ENCODE measurements at regions not wholly inside any gene's neighbourhood (a gene's known extent, or its start where the extent isn't known, plus 50 kb on each side); places are given as distances from the start of the nearest gene placed in this dataset.

DNA sequence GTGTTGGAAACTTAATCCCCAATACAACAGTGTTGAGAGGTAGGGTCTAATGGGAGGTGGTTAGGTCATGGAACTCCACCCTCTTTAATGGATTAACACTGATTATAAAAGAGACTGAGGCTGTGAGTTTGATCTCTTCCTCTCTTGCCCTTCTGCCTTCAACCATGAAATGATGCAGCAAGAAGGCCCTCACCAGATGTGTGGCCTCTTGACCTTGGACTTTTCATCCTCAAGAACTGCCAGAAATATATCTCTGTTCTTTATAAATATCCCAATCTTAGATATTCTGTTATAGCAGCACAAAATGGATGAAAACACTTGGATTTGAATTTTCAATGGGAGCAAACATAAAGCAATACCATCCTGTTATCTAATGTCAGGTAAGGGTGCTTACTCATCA lies 67.6 kb downstream of the NMUR2 start:
- Histone ChIP-seq H3K4me1 (ENCODE audit: control extremely low read depth in 1 of 4, control insufficient read depth in 4 of 4, insufficient read depth in 4 of 4, low read length in 3 of 4) (no peaks in the 10 kb centered on the region), H3K4me3 (ENCODE audit: control insufficient read depth in 1 of 7, extremely low read depth in 1 of 7, insufficient read depth in 4 of 7, low read depth in 2 of 7, low read length in 6 of 7) (no peak overlapping the region), H3K9me3 (ENCODE audit: control extremely low read depth in 1 of 5, control insufficient read depth in 4 of 5, insufficient read depth in 2 of 5, low read depth in 1 of 5, low read length in 4 of 5) (no peaks in the 10 kb centered on the region), H3K36me3 (ENCODE audit: control insufficient read depth in 4 of 4, insufficient read depth in 4 of 4, low read length in 3 of 4) (no peaks in the 10 kb centered on the region), H3K27ac (ENCODE audit: insufficient read depth in 1 of 2, low read depth in 1 of 2, low read length in 2 of 2, poor library complexity in 1 of 2, severe bottlenecking in 2 of 2) (no peak overlapping the region), H3K27me3 (replicated peaks in 2 of 5; ENCODE audit: control insufficient read depth in 4 of 5, insufficient read depth in 5 of 5, low read length in 4 of 5) (no peaks in the 10 kb centered on the region)
- CTCF ChIA-PET, result no interaction called here
- POLR2A ChIA-PET, result no interaction called here
- no peak for DNase-seq

GRCh38 chr5:152335461-152335860 lies 69.6 kb downstream of the NMUR2 start:
- H3K4me3 ChIP-seq (ENCODE audit: control insufficient read depth in 1 of 7, extremely low read depth in 1 of 7, insufficient read depth in 4 of 7, low read depth in 2 of 7, low read length in 6 of 7), result no peak overlapping the region
- H3K9me3 ChIP-seq (ENCODE audit: control extremely low read depth in 1 of 5, control insufficient read depth in 4 of 5, insufficient read depth in 2 of 5, low read depth in 1 of 5, low read length in 4 of 5), result no peaks in the 10 kb centered on the region
- no peak overlapping the region for H3K27ac ChIP-seq (ENCODE audit: insufficient read depth in 1 of 2, low read depth in 1 of 2, low read length in 2 of 2, poor library complexity in 1 of 2, severe bottlenecking in 2 of 2)
- CTCF ChIA-PET, result interaction anchor here (1.7 kb wide), 1 partner anchor 14 kb away, joined by 3 read pairs; no protein-coding TSS in a partner anchor
- POLR2A ChIA-PET, result no interaction called here
- WGBS (ENCODE audit: insufficient coverage), result 0% methylated on average over 1 of the region's 1 CpG
- no peaks in the 10 kb centered on the region for H3K4me1 ChIP-seq (ENCODE audit: control extremely low read depth in 1 of 4, control insufficient read depth in 4 of 4, insufficient read depth in 4 of 4, low read length in 3 of 4)
- H3K36me3 ChIP-seq (ENCODE audit: control insufficient read depth in 4 of 4, insufficient read depth in 4 of 4, low read length in 3 of 4), result no peaks in the 10 kb centered on the region
- no peak for DNase-seq
- no peaks in the 10 kb centered on the region for H3K27me3 ChIP-seq (replicated peaks in 2 of 5; ENCODE audit: control insufficient read depth in 4 of 5, insufficient read depth in 5 of 5, low read length in 4 of 5)

DNA sequence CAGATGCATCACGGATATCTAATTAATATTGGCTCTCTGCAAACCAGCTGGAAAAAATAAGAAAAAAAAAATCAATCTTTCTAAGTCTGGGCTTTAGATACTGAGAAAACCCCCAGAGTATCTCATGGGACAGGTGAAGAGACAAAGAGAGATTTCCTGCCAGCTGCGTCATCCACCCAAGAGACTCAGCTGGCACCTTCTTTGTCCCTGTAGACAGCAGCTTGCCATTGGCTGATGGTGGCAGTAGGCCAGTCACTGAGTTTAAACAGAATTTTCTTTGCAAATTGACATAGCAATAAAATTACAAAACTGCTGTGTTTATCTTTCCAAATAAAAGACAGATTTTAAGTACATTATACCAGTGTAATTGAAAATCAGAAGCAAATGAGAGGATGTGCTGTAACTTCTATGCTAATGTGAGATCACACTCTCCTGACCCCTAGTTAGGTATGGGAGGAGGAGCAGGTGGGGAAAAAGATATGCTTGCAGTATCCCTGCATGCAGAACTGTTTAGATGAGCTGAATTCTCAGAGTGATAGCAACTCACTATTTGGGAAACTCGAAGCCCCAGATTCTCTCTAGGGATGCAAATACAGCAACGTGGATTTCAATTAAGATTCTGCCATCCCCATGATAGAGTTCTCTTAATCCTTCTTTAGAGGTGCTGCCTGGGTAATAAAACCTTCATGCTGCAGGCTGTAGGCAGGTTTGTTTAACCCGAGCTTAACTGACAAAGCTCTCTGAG lies 72.2 kb downstream of the NMUR2 start:
- ChIA-PET POLR2A (no interaction called here), CTCF (no interaction called here)
- no peak overlapping the region for H3K27ac ChIP-seq (ENCODE audit: insufficient read depth in 1 of 2, low read depth in 1 of 2, low read length in 2 of 2, poor library complexity in 1 of 2, severe bottlenecking in 2 of 2)
- H3K4me1 ChIP-seq (ENCODE audit: control extremely low read depth in 1 of 4, control insufficient read depth in 4 of 4, insufficient read depth in 4 of 4, low read length in 3 of 4), result no peaks in the 10 kb centered on the region
- no peaks in the 10 kb centered on the region for H3K27me3 ChIP-seq (replicated peaks in 2 of 5; ENCODE audit: control insufficient read depth in 4 of 5, insufficient read depth in 5 of 5, low read length in 4 of 5)
- DNase-seq, result no peak
- H3K4me3 ChIP-seq (ENCODE audit: control insufficient read depth in 1 of 7, extremely low read depth in 1 of 7, insufficient read depth in 4 of 7, low read depth in 2 of 7, low read length in 6 of 7), result no peak overlapping the region
- WGBS (ENCODE audit: insufficient coverage), result 94% methylated on average over 5 of the region's 5 CpGs
- no peaks in the 10 kb centered on the region for H3K9me3 ChIP-seq (ENCODE audit: control extremely low read depth in 1 of 5, control insufficient read depth in 4 of 5, insufficient read depth in 2 of 5, low read depth in 1 of 5, low read length in 4 of 5)
- no peaks in the 10 kb centered on the region for H3K36me3 ChIP-seq (ENCODE audit: control insufficient read depth in 4 of 4, insufficient read depth in 4 of 4, low read length in 3 of 4)

GRCh38 chr5:152331718-152332117 lies 73.4 kb downstream of the NMUR2 start:
- Histone ChIP-seq H3K4me3 (ENCODE audit: control insufficient read depth in 1 of 7, extremely low read depth in 1 of 7, insufficient read depth in 4 of 7, low read depth in 2 of 7, low read length in 6 of 7) (no peak overlapping the region), H3K36me3 (ENCODE audit: control insufficient read depth in 4 of 4, insufficient read depth in 4 of 4, low read length in 3 of 4) (no peaks in the 10 kb centered on the region), H3K9me3 (ENCODE audit: control extremely low read depth in 1 of 5, control insufficient read depth in 4 of 5, insufficient read depth in 2 of 5, low read depth in 1 of 5, low read length in 4 of 5) (no peaks in the 10 kb centered on the region), H3K4me1 (ENCODE audit: control extremely low read depth in 1 of 4, control insufficient read depth in 4 of 4, insufficient read depth in 4 of 4, low read length in 3 of 4) (no peaks in the 10 kb centered on the region), H3K27ac (ENCODE audit: insufficient read depth in 1 of 2, low read depth in 1 of 2, low read length in 2 of 2, poor library complexity in 1 of 2, severe bottlenecking in 2 of 2) (no peak overlapping the region), H3K27me3 (replicated peaks in 2 of 5; ENCODE audit: control insufficient read depth in 4 of 5, insufficient read depth in 5 of 5, low read length in 4 of 5) (no peaks in the 10 kb centered on the region)
- 63% methylated on average over 2 of the region's 2 CpGs for WGBS (ENCODE audit: insufficient coverage)
- ChIA-PET CTCF (no interaction called here), POLR2A (no interaction called here)
- no peak for DNase-seq

GRCh38 chr5:152331006-152331405 lies 74.1 kb downstream of the NMUR2 start:
- Histone ChIP-seq H3K4me1 (ENCODE audit: control extremely low read depth in 1 of 4, control insufficient read depth in 4 of 4, insufficient read depth in 4 of 4, low read length in 3 of 4) (no peaks in the 10 kb centered on the region), H3K4me3 (ENCODE audit: control insufficient read depth in 1 of 7, extremely low read depth in 1 of 7, insufficient read depth in 4 of 7, low read depth in 2 of 7, low read length in 6 of 7) (no peak overlapping the region), H3K36me3 (ENCODE audit: control insufficient read depth in 4 of 4, insufficient read depth in 4 of 4, low read length in 3 of 4) (no peaks in the 10 kb centered on the region), H3K27ac (ENCODE audit: insufficient read depth in 1 of 2, low read depth in 1 of 2, low read length in 2 of 2, poor library complexity in 1 of 2, severe bottlenecking in 2 of 2) (no peak overlapping the region), H3K27me3 (replicated peaks in 2 of 5; ENCODE audit: control insufficient read depth in 4 of 5, insufficient read depth in 5 of 5, low read length in 4 of 5) (no peaks in the 10 kb centered on the region), H3K9me3 (ENCODE audit: control extremely low read depth in 1 of 5, control insufficient read depth in 4 of 5, insufficient read depth in 2 of 5, low read depth in 1 of 5, low read length in 4 of 5) (peaks cover 0 to 2% (median 0%) of the 10 kb centered on the region in 5 experiments)
- POLR2A ChIA-PET, result no interaction called here
- CTCF ChIA-PET, result no interaction called here
- no CpG with 5 or more reads among the region's 2 CpGs for WGBS (ENCODE audit: insufficient coverage)
- no peak for DNase-seq

DNA sequence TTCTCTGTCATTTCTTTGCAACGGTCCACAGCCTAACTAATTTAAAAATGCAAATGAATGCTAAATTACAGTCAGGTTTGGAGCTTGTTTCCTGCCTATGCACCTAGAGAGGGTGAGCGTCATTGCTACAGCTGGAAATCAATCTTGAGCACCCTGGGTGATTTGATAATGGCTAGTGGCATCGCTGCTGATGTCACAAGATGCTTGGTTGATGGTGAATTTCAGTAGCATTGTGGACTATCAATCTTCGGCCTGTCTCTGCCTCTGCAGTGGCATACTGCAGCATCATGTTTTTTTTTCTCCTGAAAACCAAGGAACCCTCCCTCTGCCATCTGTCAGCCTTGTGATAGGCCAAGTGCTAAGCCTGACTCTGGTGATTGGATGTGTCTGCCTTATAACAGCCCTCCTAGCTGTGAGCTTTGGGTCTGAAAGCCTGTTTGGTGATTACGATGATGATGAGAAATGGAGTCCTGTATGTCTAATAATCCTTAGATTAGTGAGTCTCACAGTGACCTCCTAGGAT lies 75.3 kb downstream of the NMUR2 start:
- Histone ChIP-seq H3K9me3 (ENCODE audit: control extremely low read depth in 1 of 5, control insufficient read depth in 4 of 5, insufficient read depth in 2 of 5, low read depth in 1 of 5, low read length in 4 of 5) (peaks cover 0 to 2% (median 0%) of the 10 kb centered on the region in 5 experiments), H3K27me3 (replicated peaks in 2 of 5; ENCODE audit: control insufficient read depth in 4 of 5, insufficient read depth in 5 of 5, low read length in 4 of 5) (no peaks in the 10 kb centered on the region), H3K27ac (ENCODE audit: insufficient read depth in 1 of 2, low read depth in 1 of 2, low read length in 2 of 2, poor library complexity in 1 of 2, severe bottlenecking in 2 of 2) (no peak overlapping the region), H3K36me3 (ENCODE audit: control insufficient read depth in 4 of 4, insufficient read depth in 4 of 4, low read length in 3 of 4) (no peaks in the 10 kb centered on the region), H3K4me3 (ENCODE audit: control insufficient read depth in 1 of 7, extremely low read depth in 1 of 7, insufficient read depth in 4 of 7, low read depth in 2 of 7, low read length in 6 of 7) (no peak overlapping the region), H3K4me1 (ENCODE audit: control extremely low read depth in 1 of 4, control insufficient read depth in 4 of 4, insufficient read depth in 4 of 4, low read length in 3 of 4) (no peaks in the 10 kb centered on the region)
- WGBS (ENCODE audit: insufficient coverage), result 100% methylated on average over 2 of the region's 5 CpGs
- no peak for DNase-seq
- ChIA-PET POLR2A (no interaction called here), CTCF (no interaction called here)

DNA sequence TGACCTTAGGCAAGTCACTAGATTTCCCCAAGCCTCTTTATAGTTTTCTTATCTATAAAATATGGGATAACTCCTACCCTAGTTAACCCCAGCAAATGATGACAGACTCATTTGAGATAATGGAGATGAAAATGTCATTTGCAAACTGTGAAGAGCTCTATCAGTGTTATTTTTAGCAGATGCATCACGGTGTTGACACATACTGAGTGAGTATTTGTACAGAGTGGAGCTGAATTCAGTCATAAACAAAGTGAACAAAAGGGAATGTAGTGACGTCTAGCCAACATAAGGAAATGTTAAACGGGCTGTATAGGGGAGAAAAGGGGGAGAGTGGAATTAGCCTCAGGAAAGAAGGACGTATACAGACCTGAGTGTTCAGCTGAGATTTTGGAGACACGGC lies 75.9 kb downstream of the NMUR2 start:
- no peak for DNase-seq
- CTCF ChIA-PET, result no interaction called here
- POLR2A ChIA-PET, result no interaction called here
- peaks cover 0 to 2% (median 0%) of the 10 kb centered on the region in 5 experiments for H3K9me3 ChIP-seq (ENCODE audit: control extremely low read depth in 1 of 5, control insufficient read depth in 4 of 5, insufficient read depth in 2 of 5, low read depth in 1 of 5, low read length in 4 of 5)
- no peaks in the 10 kb centered on the region for H3K27me3 ChIP-seq (replicated peaks in 2 of 5; ENCODE audit: control insufficient read depth in 4 of 5, insufficient read depth in 5 of 5, low read length in 4 of 5)
- H3K4me1 ChIP-seq (ENCODE audit: control extremely low read depth in 1 of 4, control insufficient read depth in 4 of 4, insufficient read depth in 4 of 4, low read length in 3 of 4), result no peaks in the 10 kb centered on the region
- H3K4me3 ChIP-seq (ENCODE audit: control insufficient read depth in 1 of 7, extremely low read depth in 1 of 7, insufficient read depth in 4 of 7, low read depth in 2 of 7, low read length in 6 of 7), result no peak overlapping the region
- no peak overlapping the region for H3K27ac ChIP-seq (ENCODE audit: insufficient read depth in 1 of 2, low read depth in 1 of 2, low read length in 2 of 2, poor library complexity in 1 of 2, severe bottlenecking in 2 of 2)
- no peaks in the 10 kb centered on the region for H3K36me3 ChIP-seq (ENCODE audit: control insufficient read depth in 4 of 4, insufficient read depth in 4 of 4, low read length in 3 of 4)
- 64% methylated on average over 5 of the region's 5 CpGs for WGBS (ENCODE audit: insufficient coverage)
